ENCODE measurements at regions not wholly inside any gene's neighbourhood (a gene's known extent, or its start where the extent isn't known, plus 50 kb on each side); places are given as distances from the start of the nearest gene placed in this dataset.

DNA sequence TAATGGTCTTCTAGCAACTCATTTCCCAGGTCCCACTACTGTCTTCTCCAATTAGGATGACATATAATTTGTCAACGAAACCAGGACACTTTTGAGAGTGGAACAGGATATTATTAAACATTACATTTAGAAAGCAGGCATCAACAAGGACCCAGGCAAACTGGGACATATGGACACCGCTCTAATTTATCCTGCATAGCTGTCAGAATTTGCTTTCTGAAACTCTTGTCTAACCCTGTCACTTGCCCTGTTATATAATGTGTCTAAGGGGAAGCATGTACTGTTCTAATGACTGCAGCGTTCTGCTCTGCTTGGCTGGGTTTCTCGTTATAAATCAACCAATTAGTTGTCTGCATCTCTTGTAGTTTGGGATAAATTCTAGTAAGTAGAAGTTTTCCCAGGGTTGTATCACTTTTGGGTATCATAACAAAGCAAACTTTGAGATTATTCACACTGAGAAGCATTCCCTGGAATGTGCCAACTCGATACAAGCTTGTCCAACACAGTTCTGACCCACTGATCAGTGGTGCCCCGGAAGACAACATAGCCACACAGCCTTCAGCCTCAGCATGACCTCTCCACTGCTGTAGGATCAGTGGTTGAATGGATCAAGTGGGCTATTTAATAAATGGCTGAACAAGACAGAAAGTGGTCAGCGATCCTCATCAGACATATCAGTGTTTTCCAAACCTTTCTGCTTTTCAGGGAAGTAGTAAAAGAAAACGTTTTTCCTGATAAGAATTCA lies 228.1 kb downstream of the KIF20B start:
- ATAC-seq (no peak), DNase-seq (ENCODE audit: missing footprints) (no peak)
- intact Hi-C loops (cut with DNase I) = no loop called here

DNA sequence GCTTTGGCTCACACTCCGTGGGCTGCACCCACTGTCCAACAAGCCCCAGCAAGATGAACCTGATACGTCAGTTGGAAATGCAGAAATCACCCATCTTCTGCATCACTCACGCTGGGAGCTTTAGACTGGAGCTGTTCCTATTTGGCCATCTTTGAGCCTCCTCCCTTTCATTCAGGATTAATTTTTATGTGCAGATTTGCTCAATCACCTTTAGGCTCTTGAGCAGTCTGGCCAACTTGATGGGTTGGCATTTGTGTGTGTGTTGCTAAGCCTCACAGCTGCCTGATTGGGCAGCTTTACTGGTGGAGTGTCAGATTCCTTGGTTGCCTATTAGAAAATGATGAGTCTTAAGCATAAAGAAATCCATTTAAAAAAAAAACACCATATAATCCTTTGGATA lies 236.1 kb downstream of the KIF20B start:
- DNase-seq (ENCODE audit: missing footprints) (no peak), ATAC-seq (no peak)
- intact Hi-C loops (cut with DNase I) = no loop called here

DNA sequence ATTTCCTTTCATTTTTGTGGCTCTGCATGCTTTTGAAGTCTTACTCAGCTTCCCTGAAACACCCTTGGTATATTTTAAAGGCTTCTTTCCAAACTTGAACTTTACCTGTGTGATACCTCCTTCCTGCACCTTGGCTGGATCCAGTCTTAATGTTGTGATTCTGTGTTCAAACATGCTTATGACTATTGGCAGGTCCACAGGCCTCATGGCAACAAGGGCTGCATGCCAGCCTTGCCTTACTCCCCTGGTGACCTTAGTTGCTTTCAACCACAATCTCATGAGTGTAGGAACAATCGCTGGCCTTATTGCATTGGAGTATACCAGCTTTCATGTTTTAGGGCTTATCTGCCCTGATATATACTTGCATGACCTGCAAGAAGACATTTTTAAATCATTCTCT lies 238.7 kb downstream of the KIF20B start:
- DNase-seq (ENCODE audit: missing footprints) (no peak), ATAC-seq (no peak)
- intact Hi-C loops (cut with DNase I) = no loop called here

DNA sequence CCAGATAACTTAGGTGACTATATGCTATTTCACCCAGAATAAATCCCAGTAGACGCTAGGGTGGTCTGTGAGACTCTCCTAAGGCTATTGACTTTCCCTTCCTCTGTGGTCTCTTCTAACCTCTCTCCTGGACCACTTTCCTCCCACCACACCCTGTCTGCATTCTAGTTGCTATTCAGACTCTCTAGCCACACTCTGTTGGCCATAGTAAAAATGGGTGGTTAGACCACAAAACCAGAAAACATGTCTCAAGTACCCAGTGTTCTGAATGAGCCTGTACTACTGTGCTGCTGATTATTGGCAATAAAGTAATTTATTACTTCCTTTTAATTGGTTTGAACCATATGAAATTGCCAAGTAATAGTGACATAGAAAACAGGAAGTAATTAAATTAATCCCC lies 240.8 kb downstream of the KIF20B start:
- DNase-seq (ENCODE audit: missing footprints) (no peak), ATAC-seq (no peak)
- intact Hi-C loops (cut with DNase I) = no loop called here

DNA sequence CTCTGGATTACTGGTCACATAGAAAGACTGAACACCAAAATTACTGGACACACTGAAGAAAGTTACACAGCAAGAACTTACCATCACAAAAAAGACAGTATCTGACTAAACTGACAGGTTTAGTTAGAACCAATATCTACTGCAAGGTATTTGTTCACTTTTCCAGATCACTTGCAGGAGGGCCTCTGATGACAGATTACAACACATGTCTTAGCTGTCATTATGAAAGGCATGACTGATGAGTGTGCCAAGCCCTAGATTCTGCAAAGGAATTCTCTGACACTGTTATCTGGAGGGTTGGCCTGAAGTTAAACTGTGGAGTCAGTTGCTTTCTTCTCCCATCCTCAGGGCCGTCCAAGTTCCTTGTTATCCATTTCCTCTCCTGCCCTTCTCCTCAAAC lies 242.7 kb downstream of the KIF20B start:
- no peak for ATAC-seq
- DNase-seq (ENCODE audit: missing footprints) = no peak
- intact Hi-C loops (cut with DNase I) = no loop called here

DNA sequence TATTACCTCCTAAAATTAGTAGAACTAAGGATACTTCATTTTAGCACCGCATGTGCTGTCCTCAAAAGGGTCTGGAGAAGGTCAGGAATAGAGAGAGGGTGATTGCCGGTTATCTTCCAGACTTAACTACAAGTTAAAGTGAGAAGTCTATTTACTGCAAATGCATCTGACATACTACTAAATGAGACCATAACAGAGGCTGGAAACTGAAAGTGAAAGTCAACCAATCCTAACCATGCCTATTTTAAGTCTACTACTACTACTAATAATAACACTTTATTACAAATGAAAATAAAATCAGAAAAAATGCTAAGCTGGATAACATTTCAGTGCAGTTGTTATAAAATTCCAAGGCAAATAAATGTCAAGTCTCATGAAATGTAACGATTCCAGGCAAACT lies 244.7 kb downstream of the KIF20B start:
- intact Hi-C loops (cut with DNase I) = no loop called here
- DNase-seq (ENCODE audit: missing footprints) = no peak
- ATAC-seq = no peak

DNA sequence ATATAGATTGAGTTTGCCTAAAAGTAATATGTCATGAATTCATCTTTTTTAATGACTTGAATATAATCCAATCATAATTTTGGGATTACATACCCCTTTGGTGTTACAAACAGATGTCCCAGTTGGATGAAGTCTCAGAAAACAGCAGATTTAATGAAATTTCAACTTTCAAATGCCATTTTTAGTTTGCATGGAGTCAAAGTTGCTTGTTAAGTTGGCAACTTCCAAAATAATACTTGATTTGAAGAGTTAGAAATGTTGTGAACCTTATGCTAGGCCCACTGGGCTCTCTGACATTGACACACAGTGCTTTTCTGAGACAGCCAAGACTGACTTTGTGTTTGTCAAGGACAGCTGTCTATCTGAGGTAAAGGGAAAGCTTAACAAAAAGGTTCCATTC lies 248.1 kb downstream of the KIF20B start:
- ATAC-seq = no peak
- intact Hi-C loops (cut with DNase I) = no loop called here
- DNase-seq (ENCODE audit: missing footprints) = no peak

DNA sequence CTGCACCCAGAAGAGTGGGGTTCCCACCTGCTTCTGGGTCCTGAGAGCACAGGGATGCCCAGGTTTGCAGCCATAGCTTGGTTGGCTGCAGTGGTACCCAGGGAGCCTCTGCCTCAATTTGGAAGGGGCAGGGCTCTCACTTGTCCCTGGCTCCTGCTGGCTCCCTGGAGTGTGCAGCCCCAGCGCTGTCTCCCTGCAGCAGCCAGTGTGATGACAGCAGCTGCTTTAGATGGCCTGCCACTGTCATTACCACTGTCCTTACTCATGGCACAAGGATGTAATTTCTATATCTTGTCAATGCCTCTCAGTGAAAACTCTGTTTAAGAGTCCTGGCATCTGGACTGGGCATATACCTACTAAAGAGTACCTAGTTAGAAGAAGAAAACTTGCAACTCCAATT lies 250.9 kb downstream of the KIF20B start:
- DNase-seq (ENCODE audit: missing footprints) = no peak
- no peak for ATAC-seq
- intact Hi-C loops (cut with DNase I) = no loop called here

DNA sequence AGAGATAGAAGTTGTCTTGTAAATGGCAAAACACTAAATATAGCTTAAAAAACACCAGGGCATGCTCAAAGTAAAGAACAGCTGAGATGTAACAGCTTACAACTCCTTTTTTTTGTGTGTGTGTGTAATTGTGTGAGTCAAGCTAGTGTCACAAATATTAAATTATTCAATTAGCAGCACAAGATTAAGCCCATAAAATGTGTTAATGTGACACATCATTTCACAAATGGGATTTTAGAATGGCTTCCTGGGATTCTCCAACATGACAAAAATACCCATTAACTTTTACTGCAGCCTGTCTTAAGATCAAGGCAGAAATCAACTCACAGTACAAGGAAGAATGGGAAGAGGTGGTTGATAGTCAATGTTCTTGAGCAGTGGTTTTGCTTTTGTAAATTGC lies 251.4 kb downstream of the KIF20B start:
- intact Hi-C loops (cut with DNase I) = no loop called here
- DNase-seq (ENCODE audit: missing footprints) (no peak), ATAC-seq (no peak)

DNA sequence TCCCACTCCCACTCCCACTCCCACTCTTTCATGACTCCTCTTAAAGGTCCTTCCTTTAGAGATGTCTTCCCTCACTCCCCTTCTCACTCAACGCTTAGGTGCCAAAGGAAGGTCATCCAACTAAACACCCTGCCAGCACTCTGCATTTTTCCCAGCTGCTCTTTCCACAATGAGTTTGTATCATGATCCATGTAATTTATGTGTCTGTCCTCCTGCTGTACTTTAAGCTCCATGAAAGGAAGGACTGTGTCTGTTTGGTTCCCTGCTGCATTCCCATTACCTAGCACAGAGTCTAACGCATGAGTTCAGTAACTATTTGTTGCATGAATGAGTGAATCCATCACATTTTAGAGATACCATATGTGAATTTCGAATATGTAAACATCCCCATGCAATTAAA lies 252.7 kb downstream of the KIF20B start:
- intact Hi-C loops (cut with DNase I) = no loop called here
- ATAC-seq = no peak
- DNase-seq (ENCODE audit: missing footprints) = no peak

DNA sequence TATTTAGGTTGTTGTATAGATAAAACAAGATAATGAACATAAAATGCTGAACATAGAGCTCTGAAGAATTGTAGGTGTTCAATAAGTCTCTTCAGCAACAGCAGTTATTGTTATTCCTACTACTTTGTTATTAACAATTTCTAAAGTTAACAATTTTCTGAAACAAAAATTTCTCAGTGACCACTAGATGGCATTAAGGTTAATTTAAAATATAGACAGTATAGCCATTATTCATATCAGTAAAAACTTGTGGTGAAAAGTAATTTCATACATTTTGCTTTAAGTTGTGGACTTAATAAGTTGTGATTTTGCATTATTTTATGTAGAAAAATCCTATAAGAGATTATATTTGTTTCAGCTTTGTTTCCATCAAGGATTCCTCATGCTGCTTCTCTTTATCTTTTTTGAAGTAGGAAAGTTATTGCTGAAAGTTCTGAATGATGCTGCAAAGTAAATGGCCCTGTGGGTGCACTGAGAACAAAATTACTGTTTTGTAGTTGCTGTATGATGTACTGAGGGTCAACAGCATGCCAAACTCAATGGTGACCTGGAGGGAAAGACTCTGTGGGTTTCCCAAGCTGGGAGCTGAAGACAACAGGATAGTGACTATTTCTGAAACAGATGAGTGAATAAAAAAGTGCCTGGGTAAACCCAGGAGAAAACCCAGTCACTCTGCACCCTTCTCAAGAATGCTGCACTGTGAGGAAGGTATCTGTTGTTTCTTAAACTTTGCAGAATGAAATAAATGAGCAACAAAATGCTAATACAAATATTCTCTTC lies 253.6 kb downstream of the KIF20B start:
- DNase-seq (ENCODE audit: missing footprints) (no peak), ATAC-seq (no peak)
- intact Hi-C loops (cut with DNase I) = no loop called here

DNA sequence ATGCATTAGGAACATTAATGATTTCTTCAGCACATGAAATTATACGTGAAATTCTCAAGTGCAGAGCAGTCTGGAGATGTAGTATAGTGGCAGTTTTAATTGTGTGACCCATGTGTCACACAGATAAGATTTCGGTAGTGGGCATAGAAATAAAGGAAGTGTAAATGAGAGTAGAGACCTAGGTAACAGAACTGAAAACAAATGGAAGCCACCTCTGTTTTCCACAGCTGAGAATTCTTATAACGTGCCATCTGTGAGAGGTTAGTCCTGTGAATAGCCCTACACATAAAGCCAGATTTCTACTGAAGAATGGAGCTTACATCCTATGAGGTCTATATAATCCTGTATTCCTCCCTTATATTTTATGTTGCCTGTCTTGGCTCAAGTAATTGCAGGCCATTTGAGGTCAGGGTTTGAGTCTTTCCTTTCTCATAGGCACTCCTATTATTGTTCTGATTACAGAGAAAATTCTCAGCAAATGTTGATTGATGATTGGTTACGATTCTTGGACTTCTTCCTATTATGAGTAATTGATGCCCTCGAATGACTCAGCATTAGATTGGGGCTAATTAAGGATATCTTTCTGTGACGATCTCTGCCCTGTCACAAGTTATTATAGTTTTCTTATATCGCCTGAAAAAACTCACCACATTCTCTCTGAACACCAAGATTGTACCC lies 258.2 kb downstream of the KIF20B start:
- ATAC-seq (no peak), DNase-seq (ENCODE audit: missing footprints) (no peak)
- intact Hi-C loops (cut with DNase I) = no loop called here

DNA sequence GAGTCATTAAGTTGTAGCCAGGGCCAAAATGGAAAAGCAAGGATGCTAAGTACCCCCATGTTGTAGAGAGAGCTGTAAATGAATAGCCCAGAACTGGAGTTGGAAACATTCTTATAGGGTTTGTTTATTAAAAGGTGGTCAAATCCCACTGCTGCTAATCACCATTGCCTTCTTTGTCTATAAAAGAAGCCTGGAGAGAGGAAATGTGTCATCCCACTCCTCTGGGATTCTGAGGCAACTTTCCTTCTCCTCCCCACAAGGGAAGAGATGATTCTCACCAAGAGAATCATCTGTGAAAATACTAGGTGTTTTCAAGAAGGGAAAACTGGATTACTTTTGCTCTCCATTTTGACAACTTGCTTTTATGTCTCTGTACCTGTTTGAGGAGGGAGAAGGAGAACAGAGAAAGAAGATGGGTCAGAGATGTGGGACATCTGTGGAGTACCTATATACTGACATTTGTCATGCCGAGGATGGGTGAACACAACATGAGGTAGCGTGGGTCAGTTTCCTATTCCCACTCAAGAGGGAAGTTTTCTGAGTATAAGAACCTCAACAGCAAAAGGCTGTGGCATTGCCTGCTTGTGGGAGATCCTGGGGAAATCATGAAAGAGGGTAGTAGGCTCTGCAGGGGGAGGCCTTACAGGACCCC lies 262.2 kb downstream of the KIF20B start:
- no peak for DNase-seq (ENCODE audit: missing footprints)
- intact Hi-C loops (cut with DNase I) = no loop called here

DNA sequence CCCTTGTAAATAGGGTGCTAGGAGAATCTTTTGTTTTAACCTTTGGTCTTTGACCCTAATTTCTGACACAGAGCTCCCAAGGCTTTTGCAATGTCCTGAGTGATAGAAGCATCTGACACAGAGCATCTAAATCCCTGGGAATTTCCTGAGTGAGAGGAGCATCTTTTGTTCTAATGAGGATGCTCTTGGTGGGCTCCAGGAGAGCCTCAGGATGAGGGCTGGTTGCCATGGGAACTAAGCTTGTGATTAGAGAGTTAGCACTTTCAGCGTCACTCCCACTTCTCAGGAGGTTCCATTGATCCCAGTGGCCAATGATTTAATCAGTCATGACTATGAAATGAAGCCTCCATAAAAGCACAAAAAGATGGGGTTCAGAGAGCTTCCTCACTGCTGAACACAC lies 264.8 kb downstream of the KIF20B start:
- no peak for DNase-seq (ENCODE audit: missing footprints)
- intact Hi-C loops (cut with DNase I) = no loop called here
- no peak for ATAC-seq

More for the DNA sequence above, 262.2 kb downstream of the KIF20B start:
- ATAC-seq = no peak

DNA sequence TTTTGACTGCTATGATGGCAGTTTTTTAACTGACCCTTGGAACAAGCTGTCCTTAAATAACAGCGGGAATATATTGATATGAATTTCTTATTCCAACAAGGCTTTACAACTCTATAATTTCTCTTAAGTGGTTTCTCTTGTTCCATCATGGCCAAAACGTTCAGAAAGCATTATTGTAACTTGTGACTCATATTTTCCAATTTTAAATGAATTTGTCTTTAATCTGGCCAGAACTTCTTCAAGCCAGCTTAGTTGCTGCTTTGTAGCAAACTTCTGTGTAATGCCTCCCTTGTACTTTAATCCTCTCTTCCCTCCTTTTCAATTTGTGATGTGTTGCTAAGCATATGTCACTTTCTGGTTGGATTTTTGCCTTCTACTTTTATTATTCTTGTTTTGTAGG lies 271.9 kb downstream of the KIF20B start:
- intact Hi-C loops (cut with DNase I) = no loop called here
- ATAC-seq = no peak
- DNase-seq (ENCODE audit: missing footprints) = no peak

DNA sequence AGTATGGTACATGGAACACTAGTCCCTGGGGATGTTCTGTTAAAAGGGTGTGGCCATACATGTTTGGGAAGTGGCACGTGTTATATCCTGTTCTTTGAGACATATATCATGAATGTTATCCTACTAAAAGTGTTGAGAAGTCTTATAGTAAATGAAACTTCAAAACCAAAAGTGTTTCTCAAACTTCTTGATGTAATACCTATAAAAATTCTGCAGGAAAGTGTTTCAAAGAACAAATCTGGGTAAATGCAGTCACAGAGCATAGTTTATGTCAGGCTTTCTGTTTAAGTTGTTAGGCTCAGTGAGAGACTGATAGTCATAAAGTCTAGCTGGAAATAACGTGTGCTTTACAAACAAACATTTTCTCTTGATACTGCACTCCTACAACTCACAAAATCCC lies 273.7 kb downstream of the KIF20B start:
- no peak for DNase-seq (ENCODE audit: missing footprints)
- intact Hi-C loops (cut with DNase I) = no loop called here
- ATAC-seq = no peak

DNA sequence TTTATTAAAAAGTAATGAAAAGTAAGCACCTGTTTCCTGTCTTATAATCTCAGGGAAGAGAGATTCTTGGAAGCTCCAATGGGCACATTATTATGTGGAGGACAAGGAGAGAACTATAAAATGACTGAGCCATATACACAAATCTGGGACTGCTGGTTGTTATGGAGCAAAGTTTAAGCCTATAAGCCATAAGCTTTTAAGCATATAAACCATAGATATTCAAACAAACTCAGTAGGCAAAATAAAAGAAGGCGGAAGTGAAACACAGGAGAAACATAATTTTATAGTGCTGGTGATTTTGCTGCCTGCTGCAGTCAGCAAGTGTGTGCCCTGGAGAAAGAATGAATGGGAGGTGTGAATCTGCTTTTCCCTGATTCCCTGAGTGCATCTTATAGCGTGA lies 274.4 kb downstream of the KIF20B start:
- ATAC-seq (no peak), DNase-seq (ENCODE audit: missing footprints) (no peak)
- intact Hi-C loops (cut with DNase I) = no loop called here

DNA sequence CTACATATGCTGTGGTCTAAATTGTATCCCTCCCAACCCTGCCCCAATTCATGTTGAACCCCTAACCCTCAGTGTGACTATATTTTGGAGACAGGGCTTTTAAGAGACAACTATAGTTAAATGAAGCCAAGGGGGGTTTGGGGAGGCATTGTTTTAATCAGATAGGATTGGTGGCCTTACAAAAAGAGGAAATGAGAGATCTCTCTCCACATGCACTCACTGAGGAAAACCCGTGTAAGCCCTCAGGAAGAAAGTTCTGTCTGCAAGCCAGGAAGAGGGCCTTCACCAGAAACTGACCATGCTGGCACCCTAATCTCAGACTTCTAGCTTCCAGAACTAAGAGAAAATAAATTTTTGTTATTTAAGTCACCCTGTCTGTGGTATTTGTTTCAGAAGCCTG lies 276.7 kb downstream of the KIF20B start:
- no peak for ATAC-seq
- intact Hi-C loops (cut with DNase I) = no loop called here
- no peak for DNase-seq (ENCODE audit: missing footprints)

DNA sequence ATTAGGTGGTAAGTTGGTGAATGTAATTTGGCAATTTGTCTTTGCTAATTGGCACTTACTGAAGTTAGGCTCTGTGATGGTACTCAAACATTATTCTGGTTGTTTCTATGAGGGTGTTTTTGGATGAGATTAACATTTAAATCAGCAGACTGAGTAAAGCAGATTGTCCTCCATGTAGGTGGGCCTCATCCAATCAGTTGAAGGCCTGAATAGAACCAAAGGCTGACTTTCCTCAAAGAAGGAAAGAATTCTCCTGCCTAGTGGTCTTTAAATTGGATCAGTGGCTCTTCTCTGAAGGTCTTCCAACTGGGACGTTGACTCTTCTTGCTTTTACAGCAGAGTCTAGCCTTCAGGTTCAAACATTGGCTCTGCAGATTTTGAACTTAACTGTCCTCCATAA lies 278.3 kb downstream of the KIF20B start:
- DNase-seq (ENCODE audit: missing footprints) (no peak), ATAC-seq (no peak)
- intact Hi-C loops (cut with DNase I) = no loop called here

DNA sequence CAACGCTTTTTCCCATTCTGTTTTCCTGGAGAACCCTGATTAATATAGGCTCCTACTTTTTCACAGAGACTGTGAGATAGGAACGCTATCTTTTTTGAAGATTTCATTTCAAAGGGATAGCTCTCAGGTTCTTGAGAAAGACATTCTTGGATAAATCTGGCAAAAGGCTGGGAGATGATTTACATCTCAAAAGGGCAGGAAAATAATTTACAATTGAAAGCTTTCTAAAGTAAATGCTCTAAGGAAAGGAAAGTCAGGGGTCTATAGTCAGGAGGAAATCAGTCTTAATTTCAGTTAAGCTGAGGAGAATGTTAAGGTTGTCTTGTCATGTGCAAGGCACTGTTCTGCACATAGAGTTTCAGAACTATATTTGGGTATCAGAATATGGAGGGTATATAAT lies 278.8 kb downstream of the KIF20B start:
- intact Hi-C loops (cut with DNase I) = no loop called here
- no peak for ATAC-seq

More for the DNA sequence above, 278.8 kb downstream of the KIF20B start:
- DNase-seq (ENCODE audit: missing footprints) = no peak
